Glutamatergic neuron (in vitro differentiated cells): ENCODE measurements at regions not wholly inside any gene's neighbourhood (a gene's known extent, or its start where the extent isn't known, plus 50 kb on each side); places are given as distances from the start of the nearest gene placed in this dataset.

ENCODE experiments used
- DNase-seq: peaks from one replicate; pipeline ENCODE4 v3.0.0; 2022
- H3K27ac Mint-ChIP-seq: one replicate; pipeline ENCODE4 v1.8.0; 2020; ENCODE audit warnings: mild to moderate bottlenecking, mixed read lengths, inconsistent platforms; ENCODE audit not compliant: unreplicated experiment
- H3K27me3 Mint-ChIP-seq: one replicate; pipeline ENCODE4 v1.8.0; 2020; ENCODE audit warnings: mild to moderate bottlenecking, moderate library complexity, mixed read lengths, inconsistent platforms; ENCODE audit not compliant: unreplicated experiment
- H3K36me3 Mint-ChIP-seq: one replicate; pipeline ENCODE4 v1.8.0; 2020; ENCODE audit warnings: mild to moderate bottlenecking, mixed read lengths, inconsistent platforms; ENCODE audit not compliant: unreplicated experiment
- H3K4me1 Mint-ChIP-seq: one replicate; pipeline ENCODE4 v1.8.0; 2020; ENCODE audit warnings: mild to moderate bottlenecking, low read depth, mixed read lengths, inconsistent platforms; ENCODE audit not compliant: unreplicated experiment
- H3K4me3 Mint-ChIP-seq: one replicate; pipeline ENCODE4 v1.8.0; 2020; ENCODE audit warnings: mild to moderate bottlenecking, mixed read lengths, inconsistent platforms; ENCODE audit not compliant: unreplicated experiment
- H3K9me3 Mint-ChIP-seq: one replicate; pipeline ENCODE4 v1.8.0; 2020; ENCODE audit warnings: mild to moderate bottlenecking, moderate library complexity, mixed read lengths, inconsistent platforms; ENCODE audit not compliant: unreplicated experiment
- TF ChIP-seq, protein P1 (sequence below): fragments of 200-600 bp; sonication (generic); IDR thresholded peaks from one replicate; pipeline ENCODE4 v1.5.0; 2021; ENCODE audit not compliant: partially characterized antibody, unreplicated experiment

DNA sequence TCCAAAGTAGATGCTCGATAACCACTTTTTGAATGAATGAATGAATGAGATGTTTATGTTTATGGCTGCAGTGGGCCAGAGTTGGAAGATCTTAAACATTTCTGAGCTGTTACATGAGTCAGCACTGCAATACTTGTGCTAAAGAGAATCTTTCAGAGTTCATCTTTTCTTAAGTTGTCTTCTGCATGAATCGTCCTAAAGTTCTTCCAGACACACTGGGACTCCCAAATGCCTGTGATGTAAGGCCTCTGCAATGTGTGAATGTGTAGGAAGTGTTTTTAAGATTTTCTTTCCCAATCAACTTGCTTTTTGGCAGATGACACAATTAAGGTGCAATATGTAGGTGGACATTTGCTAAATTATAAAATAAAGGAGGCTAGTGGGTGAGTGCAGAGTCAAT is 50.3 kb upstream of the TRIM9 start:
- Mint-ChIP-seq H3K9me3 (peaks cover 2% of the 10 kb centered on the region), H3K4me3 (no peak overlapping the region), H3K4me1 (peaks cover 6% of the 10 kb centered on the region), H3K27ac (no peak overlapping the region), H3K36me3 (peaks cover 7% of the 10 kb centered on the region), H3K27me3 (no peaks in the 10 kb centered on the region)
- TF ChIP-seq, protein P1, sequence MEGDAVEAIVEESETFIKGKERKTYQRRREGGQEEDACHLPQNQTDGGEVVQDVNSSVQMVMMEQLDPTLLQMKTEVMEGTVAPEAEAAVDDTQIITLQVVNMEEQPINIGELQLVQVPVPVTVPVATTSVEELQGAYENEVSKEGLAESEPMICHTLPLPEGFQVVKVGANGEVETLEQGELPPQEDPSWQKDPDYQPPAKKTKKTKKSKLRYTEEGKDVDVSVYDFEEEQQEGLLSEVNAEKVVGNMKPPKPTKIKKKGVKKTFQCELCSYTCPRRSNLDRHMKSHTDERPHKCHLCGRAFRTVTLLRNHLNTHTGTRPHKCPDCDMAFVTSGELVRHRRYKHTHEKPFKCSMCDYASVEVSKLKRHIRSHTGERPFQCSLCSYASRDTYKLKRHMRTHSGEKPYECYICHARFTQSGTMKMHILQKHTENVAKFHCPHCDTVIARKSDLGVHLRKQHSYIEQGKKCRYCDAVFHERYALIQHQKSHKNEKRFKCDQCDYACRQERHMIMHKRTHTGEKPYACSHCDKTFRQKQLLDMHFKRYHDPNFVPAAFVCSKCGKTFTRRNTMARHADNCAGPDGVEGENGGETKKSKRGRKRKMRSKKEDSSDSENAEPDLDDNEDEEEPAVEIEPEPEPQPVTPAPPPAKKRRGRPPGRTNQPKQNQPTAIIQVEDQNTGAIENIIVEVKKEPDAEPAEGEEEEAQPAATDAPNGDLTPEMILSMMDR: no peak
- no peak for DNase-seq

DNA sequence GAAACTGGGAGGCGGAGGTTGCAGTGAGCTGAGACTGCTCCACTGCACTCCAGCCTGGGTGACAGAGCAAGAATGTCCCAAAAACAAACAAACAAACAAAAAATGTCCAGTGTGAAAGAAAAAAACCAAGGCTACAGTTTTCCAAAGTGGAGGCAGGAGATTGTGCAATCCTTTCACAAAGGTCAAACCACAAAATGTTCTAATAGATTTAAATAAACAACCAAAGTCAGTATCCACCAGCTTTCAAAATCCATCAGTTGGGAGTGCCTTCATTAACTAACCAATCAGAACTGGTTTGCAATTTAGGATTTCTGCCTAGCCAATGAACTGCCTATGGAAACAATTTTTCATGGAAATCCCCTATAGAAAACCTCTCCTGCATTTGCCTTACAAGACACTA is 52.3 kb upstream of the TRIM9 start:
- no peaks in the 10 kb centered on the region for H3K27me3 Mint-ChIP-seq
- TF ChIP-seq, protein P1: no peak
- no peak for DNase-seq
- peaks cover 4% of the 10 kb centered on the region for H3K36me3 Mint-ChIP-seq
- H3K4me3 Mint-ChIP-seq: no peak overlapping the region
- no peak overlapping the region for H3K27ac Mint-ChIP-seq
- H3K4me1 Mint-ChIP-seq: peaks cover 6% of the 10 kb centered on the region
- no peaks in the 10 kb centered on the region for H3K9me3 Mint-ChIP-seq

DNA sequence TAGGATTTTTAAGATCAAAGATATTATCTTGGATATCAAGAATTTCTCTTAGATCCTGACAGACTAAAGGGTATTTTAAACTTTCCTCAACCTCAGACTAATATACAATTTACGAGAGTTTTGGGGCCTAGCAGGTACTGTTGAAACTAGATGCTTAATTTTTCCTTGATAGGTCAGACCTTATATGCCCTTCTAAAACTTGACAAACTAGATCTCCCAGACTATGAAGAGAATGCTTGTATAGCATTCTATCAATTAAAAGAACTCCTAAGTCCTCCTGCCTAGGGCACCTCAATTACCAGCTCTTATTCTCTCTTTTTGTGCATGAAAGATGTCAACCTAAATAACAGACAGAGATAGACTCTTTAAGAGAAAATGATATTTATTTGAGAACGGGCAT is 60.4 kb upstream of the TRIM9 start:
- no peaks in the 10 kb centered on the region for H3K36me3 Mint-ChIP-seq
- no peaks in the 10 kb centered on the region for H3K4me1 Mint-ChIP-seq

DNA sequence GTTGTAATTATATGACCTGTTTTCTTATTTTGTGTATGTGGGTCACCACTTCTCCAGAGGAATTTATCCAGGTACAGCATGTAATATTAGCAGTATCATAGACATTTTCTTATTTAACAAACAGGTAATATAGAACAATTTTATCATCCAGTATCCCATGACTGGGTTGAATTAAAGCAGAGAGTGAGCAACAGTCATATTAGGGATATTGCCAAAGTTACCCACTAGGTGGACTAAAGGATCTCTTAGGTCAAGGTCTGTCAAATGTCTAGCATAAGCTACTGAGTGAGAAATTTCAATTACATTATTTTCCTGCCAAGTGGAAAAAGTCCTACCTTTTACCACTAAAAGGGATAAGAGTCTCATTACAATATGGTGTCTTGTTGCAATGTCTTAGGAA is 62.1 kb upstream of the TRIM9 start:
- H3K4me1 Mint-ChIP-seq: no peaks in the 10 kb centered on the region
- TF ChIP-seq, protein P1: peak; percentile 60
- no peak overlapping the region for H3K27ac Mint-ChIP-seq
- no peaks in the 10 kb centered on the region for H3K27me3 Mint-ChIP-seq
- DNase-seq: no peak
- H3K9me3 Mint-ChIP-seq: no peaks in the 10 kb centered on the region
- H3K4me3 Mint-ChIP-seq: no peak overlapping the region
- H3K36me3 Mint-ChIP-seq: no peaks in the 10 kb centered on the region

More for the DNA sequence above, 60.4 kb upstream of the TRIM9 start:
- Mint-ChIP-seq H3K27me3 (no peaks in the 10 kb centered on the region), H3K9me3 (no peaks in the 10 kb centered on the region), H3K4me3 (no peak overlapping the region), H3K27ac (no peak overlapping the region)
- no peak for DNase-seq
- TF ChIP-seq, protein P1: no peak

DNA sequence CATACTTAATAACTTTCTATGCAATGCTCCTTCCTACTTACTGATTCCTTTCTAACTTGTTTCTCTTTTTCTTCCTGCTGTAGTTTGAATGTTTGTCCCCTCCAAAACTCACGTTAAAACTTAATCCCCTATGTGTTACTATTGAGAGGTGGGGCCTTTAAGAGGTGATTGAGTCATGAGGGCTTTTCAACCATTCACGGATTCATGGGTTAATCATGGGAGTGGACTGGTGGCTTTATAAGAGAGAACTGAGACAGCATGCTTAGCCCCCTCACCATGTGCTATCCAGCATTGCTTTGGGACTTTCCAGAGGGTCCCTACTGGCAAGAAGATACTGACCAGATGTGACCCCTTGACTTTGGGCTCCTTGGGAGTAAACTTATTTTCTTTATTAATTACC is 66.0 kb upstream of the TRIM9 start:
- Mint-ChIP-seq H3K27me3 (no peaks in the 10 kb centered on the region), H3K36me3 (no peaks in the 10 kb centered on the region), H3K4me1 (peaks cover 24% of the 10 kb centered on the region), H3K27ac (no peak overlapping the region), H3K9me3 (no peaks in the 10 kb centered on the region), H3K4me3 (no peak overlapping the region)
- no peak for DNase-seq
- TF ChIP-seq, protein P1: no peak
